IMR-90 (cell line): ENCODE measurements at regions not wholly inside any gene's neighbourhood (a gene's known extent, or its start where the extent isn't known, plus 50 kb on each side); places are given as distances from the start of the nearest gene placed in this dataset.

Experiments used
- ATAC-seq: fragments of 200-7000 bp; cut with Tn5 transposase; 2 replicates; pipeline ENCODE4 v1.9.1; 2020; ENCODE audit warnings: low read depth, mild to moderate bottlenecking, moderate library complexity
- BruUV-seq: library from RNA; stranded (reverse); fragments of 400-500 nt; replicated peaks from 2 replicates; lab custom pipeline; 2021; lab: Mats Ljungman, UMichigan
- CTCF ChIA-PET: fragments of 300-600 bp; formaldehyde crosslinking; extraction: SDS; loops from one replicate; lab custom pipeline; 2021; ENCODE audit warnings: antibody characterized with exemption; lab: Yijun Ruan, JAX
- POLR2A ChIA-PET: fragments of 300-600 bp; sonication (Branson Sonifier 250); formaldehyde crosslinking; loops from one replicate; lab custom pipeline; 2022; ENCODE audit warnings: antibody characterized with exemption; ENCODE audit not compliant: unreplicated experiment; lab: Charles Lee
- DNase-seq: peaks from one replicate; pipeline ENCODE4 v3.0.0; 2013
- H2AFZ ChIP-seq: replicated peaks from 2 replicates; pipeline ENCODE3; 2013; ENCODE audit warnings: low read length, mild to moderate bottlenecking; ENCODE audit not compliant: poor library complexity
- H2AK5ac ChIP-seq: 2 replicates; pipeline ENCODE4 v1.6.1; 2013; ENCODE audit warnings: low read depth, low read length, inconsistent platforms
- H2AK9ac ChIP-seq: replicated peaks from 2 replicates; pipeline ENCODE3; 2013; ENCODE audit warnings: mild to moderate bottlenecking, low read depth, low read length, moderate library complexity; ENCODE audit not compliant: poor library complexity
- H2BK120ac ChIP-seq: 2 replicates; pipeline ENCODE4 v1.6.1; 2013; ENCODE audit warnings: low read depth, low read length, inconsistent platforms
- H2BK15ac ChIP-seq: 3 replicates; pipeline ENCODE4 v1.6.1; 2013; ENCODE audit warnings: low read depth, low read length, inconsistent platforms
- H2BK20ac ChIP-seq: 2 replicates; pipeline ENCODE4 v1.6.1; 2013; ENCODE audit warnings: low read depth, mild to moderate bottlenecking, inconsistent platforms, low read length, moderate library complexity
- H2BK5ac ChIP-seq: 2 replicates; pipeline ENCODE4 v1.6.1; 2013; ENCODE audit warnings: mild to moderate bottlenecking, low read depth, low read length, inconsistent platforms; ENCODE audit not compliant: poor library complexity, severe bottlenecking
- H3K14ac ChIP-seq: replicated peaks from 2 replicates; pipeline ENCODE4 v1.6.1; 2013; ENCODE audit warnings: low read depth, low read length, inconsistent platforms
- H3K18ac ChIP-seq: 2 replicates; pipeline ENCODE4 v1.6.1; 2013; ENCODE audit warnings: low read depth, low read length, control low read depth
- H3K23ac ChIP-seq: 2 replicates; pipeline ENCODE4 v1.6.1; 2013; ENCODE audit warnings: low read depth, low read length, inconsistent platforms
- H3K27ac ChIP-seq: 2 replicates; pipeline ENCODE4 v1.5.1; 2013; ENCODE audit warnings: mild to moderate bottlenecking, control low read depth, low read length; ENCODE audit not compliant: insufficient read depth
- H3K27me3 ChIP-seq: 2 replicates; pipeline ENCODE4 v1.6.1; 2013; ENCODE audit warnings: low read length; ENCODE audit not compliant: control insufficient read depth, insufficient read depth
- H3K36me3 ChIP-seq: 2 replicates; pipeline ENCODE4 v1.6.1; 2013; ENCODE audit warnings: low read length, mixed read lengths; ENCODE audit not compliant: control insufficient read depth, insufficient read depth
- H3K4ac ChIP-seq: 2 replicates; pipeline ENCODE4 v1.6.1; 2013; ENCODE audit warnings: low read depth, low read length, inconsistent platforms
- H3K4me1 ChIP-seq: 2 replicates; pipeline ENCODE4 v1.6.1; 2013; ENCODE audit warnings: low read length, mixed read lengths; ENCODE audit not compliant: control insufficient read depth, insufficient read depth
- H3K4me2 ChIP-seq: 2 replicates; pipeline ENCODE4 v1.6.1; 2013; ENCODE audit warnings: low read depth, mild to moderate bottlenecking, control low read depth, low read length, moderate library complexity
- H3K4me3 ChIP-seq: 2 replicates; pipeline ENCODE4 v1.5.1; 2013; ENCODE audit warnings: low read depth, mild to moderate bottlenecking, control low read depth, low read length, moderate library complexity; ENCODE audit not compliant: insufficient read depth
- H3K56ac ChIP-seq: 2 replicates; pipeline ENCODE4 v1.6.1; 2013; ENCODE audit warnings: low read length, inconsistent platforms; ENCODE audit not compliant: insufficient read depth; ENCODE audit errors: extremely low read depth
- H3K79me1 ChIP-seq, 2 experiments: 2 replicates each; pipeline ENCODE4 v1.6.1; 2013; ENCODE audit warnings: low read length in 2 of 2, inconsistent platforms in 1 of 2, low read depth in 1 of 2
- H3K9ac ChIP-seq: 2 replicates; pipeline ENCODE4 v1.6.1; 2013; ENCODE audit warnings: low read depth, low read length, control low read depth
- H3K9me1 ChIP-seq: 2 replicates; pipeline ENCODE4 v1.6.1; 2013; ENCODE audit warnings: low read length, inconsistent platforms; ENCODE audit not compliant: insufficient read depth
- H3K9me3 ChIP-seq: 2 replicates; pipeline ENCODE4 v1.6.1; 2013; ENCODE audit warnings: low read length; ENCODE audit not compliant: control insufficient read depth, insufficient read depth
- H4K20me1 ChIP-seq: 2 replicates; pipeline ENCODE4 v1.6.1; 2013; ENCODE audit warnings: low read length, inconsistent platforms; ENCODE audit not compliant: insufficient read depth
- H4K5ac ChIP-seq: 2 replicates; pipeline ENCODE4 v1.6.1; 2013; ENCODE audit warnings: mild to moderate bottlenecking, low read depth, low read length, control low read depth
- H4K8ac ChIP-seq, 2 experiments: 2 replicates each; pipeline ENCODE4 v1.6.1; 2013; ENCODE audit warnings: low read depth in 2 of 2, low read length in 2 of 2, control low read depth in 1 of 2, inconsistent platforms in 1 of 2
- H4K91ac ChIP-seq: 2 replicates; pipeline ENCODE4 v1.6.1; 2013; ENCODE audit warnings: low read depth, low read length, inconsistent platforms; ENCODE audit not compliant: insufficient read depth
- BHLHE40 ChIP-seq: fragments of 150-350 bp; IDR thresholded peaks from 2 replicates; pipeline ENCODE4 v1.6.1; 2016; ENCODE audit warnings: mild to moderate bottlenecking, low read depth, low read length
- CEBPB ChIP-seq: IDR thresholded peaks from 2 replicates; pipeline ENCODE4 v1.6.1; 2012; ENCODE audit warnings: low read depth, low read length, improper control_type of control experiment
- CHD1 ChIP-seq: IDR thresholded peaks from 2 replicates; pipeline ENCODE4 v1.6.1; 2012; ENCODE audit warnings: low read depth, low read length, improper control_type of control experiment
- FOS ChIP-seq: fragments of 150-350 bp; IDR thresholded peaks from 2 replicates; pipeline ENCODE4 v1.6.1; 2016; ENCODE audit warnings: low read depth, low read length
- MAZ ChIP-seq: IDR thresholded peaks from 2 replicates; pipeline ENCODE4 v1.6.1; 2012; ENCODE audit warnings: low read depth, mild to moderate bottlenecking, low read length, improper control_type of control experiment, moderate library complexity, borderline replicate concordance
- NFE2L2 ChIP-seq: fragments of 150-350 bp; IDR thresholded peaks from 2 replicates; pipeline ENCODE4 v1.6.1; 2016; ENCODE audit warnings: low read depth, mild to moderate bottlenecking, low read length
- POLR2A ChIP-seq: IDR thresholded peaks from 2 replicates; pipeline ENCODE4 v1.6.1; 2012; ENCODE audit warnings: mild to moderate bottlenecking, low read depth, low read length
- RAD21 ChIP-seq: IDR thresholded peaks from 2 replicates; pipeline ENCODE4 v1.6.1; 2012; ENCODE audit warnings: low read length, improper control_type of control experiment
- RFX5 ChIP-seq: IDR thresholded peaks from 2 replicates; pipeline ENCODE4 v1.8.0; 2012; ENCODE audit warnings: low read depth, mild to moderate bottlenecking, low read length, moderate library complexity
- USF2 ChIP-seq: fragments of 150-350 bp; IDR thresholded peaks from 2 replicates; pipeline ENCODE4 v1.6.1; 2017; ENCODE audit warnings: mild to moderate bottlenecking, antibody characterized with exemption, low read length, low read depth
- WGBS, 2 experiments: methylation state at CpG; one replicate each; pipeline versions ENCODE4 v1.1.5 to v1.1.7; 2013; ENCODE audit warnings: missing lambda C conversion rate in 2 of 2; ENCODE audit not compliant: insufficient read length in 1 of 2; ENCODE audit errors: extremely low coverage in 2 of 2; 5-methylcytosine and 5-hydroxymethylcytosine counted together
- dilution Hi-C: fragments of 300-500 bp; cut with HindIII; formaldehyde crosslinking; loops from one replicate; pipeline ENCODE4 v1.14.3; 2018; ENCODE audit warnings: low sequenced_read_pairs; ENCODE audit not compliant: unreplicated experiment
- in situ Hi-C: fragments of 300-500 bp; cut with MboI; formaldehyde crosslinking; loops from 3 replicates; pipeline ENCODE4 v1.14.3; 2019; ENCODE audit warnings: low sequenced_read_pairs, inconsistent platforms, mixed read lengths
- intact Hi-C: fragments of 100-400 bp; cut with micrococcal nuclease; formaldehyde crosslinking; loops from 2 replicates; pipeline ENCODE4 v1.10.0; 2022

GRCh38 chr21:27606422-27606821 lies 639.5 kb upstream of the ADAMTS5 start:
- POLR2A ChIA-PET, result no interaction called here
- no peak overlapping the region for H3K18ac ChIP-seq
- H3K4ac ChIP-seq, result no peak overlapping the region
- no peaks in the 10 kb centered on the region for H4K20me1 ChIP-seq
- H3K4me3 ChIP-seq, result no peak overlapping the region
- H4K8ac ChIP-seq, result no peak overlapping the region
- H4K5ac ChIP-seq, result no peak overlapping the region
- H4K91ac ChIP-seq, result no peak overlapping the region
- no peak overlapping the region for H3K14ac ChIP-seq
- no peak overlapping the region for H2BK120ac ChIP-seq
- no peak overlapping the region for H2AK9ac ChIP-seq
- in situ Hi-C loops (no loop called here), dilution Hi-C loops (no loop called here), intact Hi-C loops (no loop called here)
- no peak overlapping the region for H2AK5ac ChIP-seq
- no peak overlapping the region for H3K27ac ChIP-seq
- H3K27me3 ChIP-seq, result no peaks in the 10 kb centered on the region
- no peaks in the 10 kb centered on the region for H3K36me3 ChIP-seq
- no peak overlapping the region for H3K23ac ChIP-seq
- no peak overlapping the region for H2BK5ac ChIP-seq
- no peaks in the 10 kb centered on the region for H3K4me1 ChIP-seq
- H3K9me1 ChIP-seq, result no peaks in the 10 kb centered on the region
- H3K9ac ChIP-seq, result no peak overlapping the region
- no peak for ATAC-seq
- WGBS, 2 experiments, result 100% methylated on average over 4 of the region's 9 CpGs; no CpG with 5 or more reads in 1 of the 2 experiments
- H3K56ac ChIP-seq, result no peak overlapping the region
- peak overlapping the region; percentile 32 for H2AFZ ChIP-seq
- no TSS peak for BruUV-seq
- no peak overlapping the region for H2BK20ac ChIP-seq
- DNase-seq, result no peak
- TF ChIP-seq CEBPB, result no peak
- no peak for TF ChIP-seq MAZ
- TF ChIP-seq RAD21, result no peak
- no peak for TF ChIP-seq BHLHE40
- TF ChIP-seq USF2, result no peak
- no peak for TF ChIP-seq CHD1
- no peak for TF ChIP-seq FOS
- TF ChIP-seq NFE2L2, result no peak
- TF ChIP-seq POLR2A, result no peak
- TF ChIP-seq RFX5, result no peak
- no peak overlapping the region for H2BK15ac ChIP-seq
- CTCF ChIA-PET, result no interaction called here
- H3K9me3 ChIP-seq, result no peaks in the 10 kb centered on the region
- H3K79me1 ChIP-seq, result no peaks in the 10 kb centered on the region
- no peak overlapping the region for H3K4me2 ChIP-seq
